ENCODE measurements at regions not wholly inside any gene's neighbourhood (a gene's known extent, or its start where the extent isn't known, plus 50 kb on each side); places are given as distances from the start of the nearest gene placed in this dataset.

- ChIA-PET SMC1A (ENCODE audit: uncharacterized antibody, unreplicated experiment) (no interaction called here), CTCF (no interaction called here), RAD21 (ENCODE audit: unreplicated experiment) (no interaction called here), POLR2A (no interaction called here)
- FAIRE-seq = no peak
- in situ Hi-C loops (cut with MboI) (no loop called here), intact Hi-C loops (cut with micrococcal nuclease; ENCODE audit: unreplicated experiment) (no loop called here)
- Histone ChIP-seq H4K20me1 (ENCODE audit: control insufficient read depth, insufficient read depth) (no peaks in the 10 kb centered on the region), H3K27ac (ENCODE audit: control insufficient read depth, insufficient read depth) (no peak overlapping the region), H3K27me3 (replicated peaks in 1 of 2; ENCODE audit: control insufficient read depth in 2 of 2, insufficient read depth in 2 of 2, low read length in 1 of 2) (peaks cover 0 to 2% of the 10 kb centered on the region in 2 experiments; a peak in 1 of 4 replicates), H3K79me2 (ENCODE audit: control insufficient read depth, insufficient read depth, low read length) (no peaks in the 10 kb centered on the region), H2AFZ (ENCODE audit: control insufficient read depth, low read depth, low read length) (no peak overlapping the region), H3K4me3 (no peak overlapping the region), H3K9ac (ENCODE audit: control insufficient read depth, insufficient read depth, low read length) (no peak overlapping the region), H3K9me3 (replicated peaks; ENCODE audit: control insufficient read depth, insufficient read depth, low read length) (no peaks in the 10 kb centered on the region), H3K36me3 (ENCODE audit: control insufficient read depth in 2 of 2, insufficient read depth in 2 of 2, low read length in 1 of 2) (no peaks in the 10 kb centered on the region), H3K4me1 (ENCODE audit: control insufficient read depth, insufficient read depth, low read length) (no peaks in the 10 kb centered on the region), H3K4me2 (ENCODE audit: control insufficient read depth, insufficient read depth) (no peak overlapping the region)
- no peak for TF ChIP-seq REST (IDR thresholded peaks at IDR 0.05; ENCODE audit: low read depth, low read length)
- no peak for TF ChIP-seq ZNF24 (IDR thresholded peaks at IDR 0.05)
- no peak for TF ChIP-seq PRDM15 (CRISPR knock-in tag; IDR thresholded peaks at IDR 0.05)
- WGBS (ENCODE audit: insufficient coverage, insufficient replicate concordance, low lambda C conversion rate, missing lambda C conversion rate) = 25% methylated on average over 2 of the region's 2 CpGs
- no peak for ATAC-seq
- no peak for DNase-seq (ENCODE audit: low read depth, low spot score)
- BruUV-seq (replicated peaks) = no TSS peak
Observed at GRCh38 chr1:42075179-42075578, 78.0 kb upstream of the GUCA2B start.

Data from GM12878 (cell line).